ENCODE measurements at regions not wholly inside any gene's neighbourhood (a gene's known extent, or its start where the extent isn't known, plus 50 kb on each side); places are given as distances from the start of the nearest gene placed in this dataset.

- DNase-seq (ENCODE audit: low spot score) = no peak
Observed at GRCh38 chr13:79084802-79085424, 321.1 kb downstream of the RBM26 start.

- no peak for DNase-seq (ENCODE audit: low spot score)
Observed at GRCh38 chr13:79081942-79082341, 324.1 kb downstream of the RBM26 start.

- DNase-seq (ENCODE audit: low spot score) = no peak
Observed at GRCh38 chr13:79079351-79079839, 326.7 kb downstream of the RBM26 start.

GRCh38 chr13:79075703-79076102, 330.4 kb downstream of the RBM26 start:
- DNase-seq (ENCODE audit: low spot score) = no peak

- DNase-seq (ENCODE audit: low spot score) = peak; percentile 17
Observed at GRCh38 chr13:79070343-79070974, 335.6 kb downstream of the RBM26 start.

GRCh38 chr13:79062291-79062690, 343.8 kb downstream of the RBM26 start:
- DNase-seq (ENCODE audit: low spot score) = no peak

GRCh38 chr13:79060216-79060615, 345.8 kb downstream of the RBM26 start:
- DNase-seq (ENCODE audit: low spot score) = no peak

GRCh38 chr13:79056706-79057105, 349.3 kb downstream of the RBM26 start:
- no peak for DNase-seq (ENCODE audit: low spot score)

GRCh38 chr13:79051472-79051871, 354.6 kb downstream of the RBM26 start:
- DNase-seq (ENCODE audit: low spot score) = no peak

- no peak for DNase-seq (ENCODE audit: low spot score)
Observed at GRCh38 chr13:79044415-79044814, 361.6 kb downstream of the RBM26 start.

- no peak for DNase-seq (ENCODE audit: low spot score)
Observed at GRCh38 chr13:79043208-79043607, 362.8 kb downstream of the RBM26 start.

- no peak for DNase-seq (ENCODE audit: low spot score)
Observed at GRCh38 chr13:79037197-79037596, 368.9 kb downstream of the RBM26 start.

GRCh38 chr13:79034341-79034740, 371.7 kb downstream of the RBM26 start:
- no peak for DNase-seq (ENCODE audit: low spot score)

GRCh38 chr13:79030513-79030912, 371.6 kb upstream of the OBI1 start:
- no peak for DNase-seq (ENCODE audit: low spot score)

- DNase-seq (ENCODE audit: low spot score) = no peak
Observed at GRCh38 chr13:79018166-79018565, 359.2 kb upstream of the OBI1 start.

- no peak for DNase-seq (ENCODE audit: low spot score)
Observed at GRCh38 chr13:79011179-79011578, 352.2 kb upstream of the OBI1 start.

GRCh38 chr13:79003989-79004898, 345.3 kb upstream of the OBI1 start:
- DNase-seq (ENCODE audit: low spot score) = no peak

GRCh38 chr13:78999494-78999893, 340.5 kb upstream of the OBI1 start:
- no peak for DNase-seq (ENCODE audit: low spot score)

- DNase-seq (ENCODE audit: low spot score) = no peak
Observed at GRCh38 chr13:78998630-78999315, 339.8 kb upstream of the OBI1 start.

GRCh38 chr13:78997902-78998629, 339.1 kb upstream of the OBI1 start:
- no peak for DNase-seq (ENCODE audit: low spot score)

GRCh38 chr13:78993792-78994191, 334.8 kb upstream of the OBI1 start:
- no peak for DNase-seq (ENCODE audit: low spot score)

GRCh38 chr13:78981913-78982312, 323.0 kb upstream of the OBI1 start:
- no peak for DNase-seq (ENCODE audit: low spot score)
